Tibial artery (tissue), 4 donors: ENCODE measurements at regions not wholly inside any gene's neighbourhood (a gene's known extent, or its start where the extent isn't known, plus 50 kb on each side); places are given as distances from the start of the nearest gene placed in this dataset.

Experiments
- DNase-seq, 2 donors: peaks; one replicate each; pipeline ENCODE4 v3.0.0-alpha.2; 2019
- H3K27ac ChIP-seq, 2 donors: fragments of 200-600 bp; sonication (generic) in 1 of 2; 1 replicate in 1 of 2; 2 replicates in 1 of 2; pipeline ENCODE4 v1.5.1; 2018 to 2019; ENCODE audit warnings: mild to moderate bottlenecking in 1 of 2
- H3K27me3 ChIP-seq, 2 donors: fragments of 200-600 bp; sonication (generic) in 1 of 2; one replicate each; pipeline versions ENCODE4 v1.5.1 to v1.6.0; 2016 to 2019
- H3K36me3 ChIP-seq, 3 donors: fragments of 200-600 bp; sonication (generic) in 2 of 3; one replicate each; pipeline ENCODE4 v1.5.1; 2016 to 2019; ENCODE audit warnings: mild to moderate bottlenecking in 2 of 3
- H3K4me1 ChIP-seq, 4 donors: fragments of 200-600 bp; sonication (generic) in 2 of 4; 1 replicate in 3 of 4; 2 replicates in 1 of 4; pipeline ENCODE4 v1.5.1; 2016 to 2019
- H3K4me3 ChIP-seq, 2 donors: fragments of 200-600 bp; sonication (generic) in 1 of 2; 1 replicate in 1 of 2; 2 replicates in 1 of 2; pipeline ENCODE4 v1.5.1; 2018 to 2019; ENCODE audit warnings: mild to moderate bottlenecking in 2 of 2
- H3K9me3 ChIP-seq, 3 donors: fragments of 200-600 bp; sonication (generic) in 1 of 3; one replicate each; pipeline ENCODE4 v1.5.1; 2016 to 2019
- CTCF ChIP-seq, 2 experiments: fragments of 200-600 bp in 1 of 2; fragments of 450-650 bp in 1 of 2; IDR thresholded peaks; one replicate each; pipeline ENCODE4 v1.5.1; 2017 to 2019; ENCODE audit warnings: antibody characterized with exemption in 2 of 2, mild to moderate bottlenecking in 1 of 2, moderate library complexity in 1 of 2
- intact Hi-C: fragments of 100-400 bp; cut with DNase I; formaldehyde crosslinking; loops from one replicate; pipeline ENCODE4 v1.15.0; 2023; ENCODE audit warnings: low total_unique reads

DNA sequence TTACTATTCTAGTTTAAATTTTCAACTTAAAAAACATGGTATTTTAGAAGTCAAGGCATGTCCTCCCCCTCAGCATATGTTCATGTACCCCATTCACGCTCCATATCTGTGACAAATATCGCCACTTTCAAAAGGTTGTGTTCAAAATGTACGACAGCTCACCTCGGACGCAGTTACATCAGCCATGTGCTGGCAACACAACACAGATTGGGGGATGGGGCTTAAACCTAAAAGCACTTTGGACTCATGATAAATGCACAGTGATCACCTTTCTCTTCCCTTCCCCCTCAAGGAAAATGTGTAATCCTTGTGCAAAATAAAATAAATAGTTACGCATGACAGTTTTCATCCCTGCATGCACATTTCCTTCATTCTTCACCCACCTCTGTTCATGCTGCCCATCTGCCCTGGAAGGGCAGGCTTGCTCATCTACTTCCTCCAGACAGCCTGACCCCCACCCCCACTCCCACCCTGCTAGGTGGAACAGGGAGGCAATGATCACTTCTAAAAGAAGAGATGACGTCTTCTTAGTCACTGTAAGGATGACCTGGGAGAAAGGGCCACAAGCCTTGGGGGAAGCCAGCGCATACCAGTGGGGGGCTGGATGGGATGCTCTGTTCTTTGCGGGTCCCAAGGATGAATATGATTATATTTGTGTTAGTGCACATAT is 271.4 kb upstream of the SEMA6D start:
- Histone ChIP-seq H3K4me3 (no peak overlapping the region), H3K27ac (no peak overlapping the region), H3K4me1 (no peaks in the 10 kb centered on the region), H3K9me3 (no peaks in the 10 kb centered on the region), H3K36me3 (no peaks in the 10 kb centered on the region), H3K27me3 (no peaks in the 10 kb centered on the region)
- TF ChIP-seq CTCF (IDR thresholded peaks at IDR 0.05) = no peak
- DNase-seq = no peak
- intact Hi-C loops = no loop called here

GRCh38 chr15:47460795-47461573 is 256.3 kb upstream of the SEMA6D start:
- Histone ChIP-seq H3K4me1 (no peaks in the 10 kb centered on the region), H3K9me3 (no peaks in the 10 kb centered on the region), H3K27me3 (no peaks in the 10 kb centered on the region), H3K27ac (no peak overlapping the region), H3K4me3 (no peak overlapping the region), H3K36me3 (no peaks in the 10 kb centered on the region)
- DNase-seq = no peak
- intact Hi-C loops = no loop called here
- no peak for TF ChIP-seq CTCF (IDR thresholded peaks at IDR 0.05)

GRCh38 chr15:47461652-47462141 is 255.6 kb upstream of the SEMA6D start:
- Histone ChIP-seq H3K4me1 (no peaks in the 10 kb centered on the region), H3K4me3 (no peak overlapping the region), H3K9me3 (no peaks in the 10 kb centered on the region), H3K27ac (no peak overlapping the region), H3K36me3 (no peaks in the 10 kb centered on the region), H3K27me3 (no peaks in the 10 kb centered on the region)
- intact Hi-C loops = no loop called here
- no peak for DNase-seq
- TF ChIP-seq CTCF (IDR thresholded peaks at IDR 0.05) = no peak

GRCh38 chr15:47466357-47466756 is 250.9 kb upstream of the SEMA6D start:
- no peaks in the 10 kb centered on the region for H3K4me1 ChIP-seq
- no peak for DNase-seq
- intact Hi-C loops = no loop called here
- no peak for TF ChIP-seq CTCF (IDR thresholded peaks at IDR 0.05)
- H3K36me3 ChIP-seq = no peaks in the 10 kb centered on the region
- H3K9me3 ChIP-seq = no peaks in the 10 kb centered on the region
- H3K27ac ChIP-seq = no peak overlapping the region
- H3K27me3 ChIP-seq = no peaks in the 10 kb centered on the region
- no peak overlapping the region for H3K4me3 ChIP-seq

DNA sequence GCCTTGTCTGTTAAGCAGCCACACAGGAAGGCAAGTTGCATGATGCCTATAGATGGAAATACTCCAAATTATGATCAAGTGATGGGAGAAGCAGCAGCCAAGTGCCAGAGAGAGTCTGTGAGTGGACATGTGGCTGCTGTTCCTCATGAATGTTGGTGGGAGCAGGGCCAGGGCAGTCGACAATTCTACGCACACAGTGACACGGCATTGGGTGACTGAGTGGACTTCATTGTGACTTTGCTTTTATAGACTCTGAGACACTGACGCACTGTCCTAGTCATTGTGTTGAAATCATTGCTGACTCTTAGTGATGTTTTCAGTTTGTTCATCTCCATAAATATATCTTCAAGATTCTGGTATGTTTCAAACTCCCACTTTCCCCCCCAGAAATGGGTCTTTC is 246.3 kb upstream of the SEMA6D start:
- intact Hi-C loops = loop anchor here (5.0 kb wide), 1 partner anchor 516 kb away; no protein-coding TSS in a partner anchor
- Histone ChIP-seq H3K36me3 (no peaks in the 10 kb centered on the region), H3K27ac (no peak overlapping the region), H3K9me3 (no peaks in the 10 kb centered on the region), H3K4me1 (peaks cover 0 to 22% (median 19%) of the 10 kb centered on the region in 4 donors), H3K4me3 (no peak overlapping the region), H3K27me3 (no peaks in the 10 kb centered on the region)
- TF ChIP-seq CTCF (IDR thresholded peaks at IDR 0.05) = no peak
- no peak for DNase-seq
